ENCODE measurements at regions not wholly inside any gene's neighbourhood (a gene's known extent, or its start where the extent isn't known, plus 50 kb on each side); places are given as distances from the start of the nearest gene placed in this dataset.

GRCh38 chr2:142825861-142826260, 51.6 kb upstream of the KYNU start:
- H2BK5ac ChIP-seq (ENCODE audit: low read depth, low read length) = no peak overlapping the region
- DNase-seq (ENCODE audit: low read depth in 1 of 2, low spot score in 2 of 2) (no peak), FAIRE-seq (no peak)
- H3K36me3 ChIP-seq (ENCODE audit: control insufficient read depth in 2 of 4, insufficient read depth in 4 of 4, low read length in 3 of 4) = no peaks in the 10 kb centered on the region
- no peaks in the 10 kb centered on the region for H3K4me1 ChIP-seq (replicated peaks in 1 of 4; ENCODE audit: control insufficient read depth in 3 of 4, insufficient read depth in 4 of 4, low read length in 3 of 4)
- POLR2A ChIA-PET (ENCODE audit: partially characterized antibody) = no interaction called here
- no peak overlapping the region for H3K56ac ChIP-seq (replicated peaks; ENCODE audit: insufficient read length, low read depth, low read length)
- no peak overlapping the region for H3K9ac ChIP-seq (replicated peaks in 1 of 4; ENCODE audit: extremely low read depth in 1 of 4, low read depth in 3 of 4, low read length in 3 of 4)
- H4K20me1 ChIP-seq (replicated peaks in 1 of 2; ENCODE audit: control insufficient read depth in 1 of 2, insufficient read depth in 2 of 2, low read length in 2 of 2) = no peaks in the 10 kb centered on the region
- no peak for TF ChIP-seq TCF12 (IDR thresholded peaks at IDR 0.05; ENCODE audit: low read depth, low read length)
- no peak overlapping the region for H2BK120ac ChIP-seq (replicated peaks; ENCODE audit: low read depth, low read length)
- H2AFZ ChIP-seq (ENCODE audit: low read length) = no peak overlapping the region
- no peak overlapping the region for H4K5ac ChIP-seq (ENCODE audit: insufficient read length, low read depth, low read length)
- no peaks in the 10 kb centered on the region for H3K23me2 ChIP-seq (ENCODE audit: low read depth, low read length)
- H3K4me3 ChIP-seq (ENCODE audit: extremely low read depth in 1 of 4, insufficient read depth in 2 of 4, low read depth in 3 of 4, low read length in 4 of 4) = no peak overlapping the region
- CTCF ChIA-PET (ENCODE audit: partially characterized antibody) = interaction anchor here (0.8 kb wide), 1 partner anchor 12 kb away, joined by 3 read pairs; no protein-coding TSS in a partner anchor
- no peak overlapping the region for H3K4ac ChIP-seq (replicated peaks; ENCODE audit: insufficient read length, low read depth, low read length)
- H3K18ac ChIP-seq (ENCODE audit: extremely low read depth, low read length) = no peak overlapping the region
- no peak overlapping the region for H3K27ac ChIP-seq (ENCODE audit: low read depth, low read length)
- no peak overlapping the region for H4K91ac ChIP-seq (replicated peaks; ENCODE audit: insufficient read length, low read length)
- H2BK20ac ChIP-seq (ENCODE audit: low read length) = no peak overlapping the region
- H3K27me3 ChIP-seq (replicated peaks in 1 of 4; ENCODE audit: control insufficient read depth in 3 of 4, extremely low read depth in 1 of 4, insufficient read depth in 3 of 4, low read length in 3 of 4) = no peaks in the 10 kb centered on the region
- no peak overlapping the region for H2BK15ac ChIP-seq (ENCODE audit: low read length)
- H3K9me3 ChIP-seq (ENCODE audit: insufficient read depth in 2 of 2, low read depth in 1 of 2, low read length in 1 of 2) = no peaks in the 10 kb centered on the region
- no peak overlapping the region for H2BK12ac ChIP-seq (ENCODE audit: low read depth, low read length)
- no peak overlapping the region for H3K4me2 ChIP-seq (ENCODE audit: insufficient read depth in 1 of 2, low read depth in 2 of 2, low read length in 2 of 2)
- H4K8ac ChIP-seq (ENCODE audit: extremely low read depth, insufficient read depth, low read length) = no peak overlapping the region
- no peaks in the 10 kb centered on the region for H3K79me1 ChIP-seq (ENCODE audit: low read depth, low read length)
- H3K23ac ChIP-seq (ENCODE audit: insufficient read length) = no peak overlapping the region
- no peak overlapping the region for H3K14ac ChIP-seq (ENCODE audit: insufficient read length)
- WGBS, 2 experiments (ENCODE audit: extremely low coverage in 1 of 2, insufficient coverage in 1 of 2, insufficient read length in 1 of 2, insufficient replicate concordance in 2 of 2, low coverage in 1 of 2, low lambda C conversion rate in 2 of 2, missing lambda C conversion rate in 1 of 2) = 94% methylated on average over 2 of the region's 2 CpGs; no CpG with 5 or more reads in 1 of the 2 experiments
- no peak overlapping the region for H2AK5ac ChIP-seq (ENCODE audit: low read depth, low read length)
- no peaks in the 10 kb centered on the region for H3K79me2 ChIP-seq (ENCODE audit: control insufficient read depth in 1 of 2, insufficient read depth in 2 of 2, low read length in 2 of 2)

All from H1 (cell line).